Common myeloid progenitor, CD34-positive (primary cell): ENCODE measurements at regions not wholly inside any gene's neighbourhood (a gene's known extent, or its start where the extent isn't known, plus 50 kb on each side); places are given as distances from the start of the nearest gene placed in this dataset.

Source experiments
- CTCF ChIA-PET: fragments of 350-600 bp; sonication (Branson Sonifier 250); formaldehyde crosslinking; loops from one replicate; lab custom pipeline; 2021; ENCODE audit warnings: antibody characterized with exemption; lab: Charles Lee
- POLR2A ChIA-PET: fragments of 350-600 bp; sonication (Branson Sonifier 250); formaldehyde crosslinking; loops from one replicate; lab custom pipeline; 2021; ENCODE audit warnings: antibody characterized with exemption; lab: Charles Lee
- DNase-seq, 3 donors: peaks; one replicate each; pipeline versions ENCODE4 v3.0.0 to v3.0.0-alpha.2; 2013
- H3K27ac ChIP-seq, 2 experiments: 1 replicate in 1 of 2; 2 replicates in 1 of 2; pipeline ENCODE4 v1.7.0; 2013; ENCODE audit warnings: inconsistent platforms in 2 of 2, low read length in 2 of 2, mild to moderate bottlenecking in 2 of 2, low read depth in 1 of 2, moderate library complexity in 1 of 2; ENCODE audit not compliant: severe bottlenecking in 2 of 2, insufficient read depth in 1 of 2, poor library complexity in 1 of 2
- H3K27me3 ChIP-seq, 5 experiments: replicated peaks in 2 of 5; 1 replicate in 3 of 5; 2 replicates in 2 of 5; pipeline versions ENCODE4 v1.6.1 to v1.7.0; 2013; ENCODE audit warnings: low read length in 4 of 5, mild to moderate bottlenecking in 2 of 5, moderate library complexity in 2 of 5, inconsistent platforms in 1 of 5; ENCODE audit not compliant: insufficient read depth in 5 of 5, control insufficient read depth in 4 of 5
- H3K36me3 ChIP-seq, 4 experiments: 1 replicate in 2 of 4; 2 replicates in 2 of 4; pipeline versions ENCODE4 v1.6.1 to v1.7.0; 2013; ENCODE audit warnings: low read length in 3 of 4, control low read depth in 1 of 4, mild to moderate bottlenecking in 1 of 4; ENCODE audit not compliant: control insufficient read depth in 4 of 4, insufficient read depth in 4 of 4
- H3K4me1 ChIP-seq, 4 experiments: 1 replicate in 3 of 4; 2 replicates in 1 of 4; pipeline versions ENCODE4 v1.6.1 to v1.7.1; 2013; ENCODE audit warnings: low read length in 3 of 4, mild to moderate bottlenecking in 3 of 4, control low read depth in 1 of 4, inconsistent platforms in 1 of 4, moderate library complexity in 1 of 4; ENCODE audit not compliant: control insufficient read depth in 4 of 4, insufficient read depth in 4 of 4; ENCODE audit errors: control extremely low read depth in 1 of 4
- H3K4me3 ChIP-seq, 7 experiments: 1 replicate in 4 of 7; 2 replicates in 3 of 7; pipeline versions ENCODE4 v1.5.1 to v1.7.0; 2013; ENCODE audit warnings: mild to moderate bottlenecking in 7 of 7, low read length in 6 of 7, moderate library complexity in 6 of 7, inconsistent platforms in 2 of 7, low read depth in 2 of 7, control low read depth in 1 of 7; ENCODE audit not compliant: insufficient read depth in 4 of 7, control insufficient read depth in 1 of 7; ENCODE audit errors: extremely low read depth in 1 of 7
- H3K9me3 ChIP-seq, 5 experiments: 1 replicate in 4 of 5; 2 replicates in 1 of 5; pipeline versions ENCODE4 v1.6.1 to v1.7.1; 2013; ENCODE audit warnings: low read length in 4 of 5, mild to moderate bottlenecking in 2 of 5, inconsistent platforms in 1 of 5, low read depth in 1 of 5, moderate library complexity in 1 of 5; ENCODE audit not compliant: control insufficient read depth in 4 of 5, insufficient read depth in 2 of 5; ENCODE audit errors: control extremely low read depth in 1 of 5
- WGBS: methylation state at CpG from one replicate; pipeline ENCODE4 v1.1.5; 2013; ENCODE audit not compliant: insufficient coverage; 5-methylcytosine and 5-hydroxymethylcytosine counted together

DNA sequence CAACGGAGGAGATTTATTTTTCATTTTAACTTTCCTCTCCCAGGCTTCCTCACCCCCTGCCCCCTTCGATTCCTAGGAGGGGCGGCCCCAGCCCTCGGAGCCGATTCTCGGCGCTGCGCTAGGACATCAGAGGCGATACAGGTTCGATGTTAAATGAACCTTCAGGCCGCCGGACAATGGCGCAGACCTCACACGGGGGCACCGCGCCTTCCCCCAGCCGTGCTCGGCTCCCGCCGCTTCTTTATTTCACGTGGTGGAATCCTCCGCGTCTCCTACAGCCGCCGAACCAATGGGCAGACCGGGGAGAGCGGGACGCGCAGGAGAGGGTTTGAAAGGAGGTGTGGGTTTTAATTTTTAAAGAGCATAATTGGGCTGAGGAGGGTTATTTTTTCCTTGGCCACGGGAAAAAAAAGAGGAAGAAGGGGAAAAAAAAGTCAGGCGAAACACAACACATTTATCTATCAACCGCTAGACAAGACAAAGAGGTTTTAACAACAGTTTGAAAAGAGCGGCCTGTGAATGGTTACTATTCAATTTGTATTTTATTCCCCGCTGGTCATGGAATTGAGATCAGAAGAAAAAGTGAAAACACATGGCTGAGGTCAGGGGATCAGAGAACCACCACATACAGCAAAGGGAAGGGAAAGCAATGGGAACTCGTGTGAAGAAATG lies 126.8 kb downstream of the TMEM174 start:
- H3K36me3 ChIP-seq, result no peaks in the 10 kb centered on the region
- POLR2A ChIA-PET, result no interaction called here
- peaks cover 43 to 100% (median 86%) of the 10 kb centered on the region in 5 experiments for H3K27me3 ChIP-seq
- no peak overlapping the region for H3K4me3 ChIP-seq
- CTCF ChIA-PET, result no interaction called here
- WGBS, result 3% methylated on average over 22 of the region's 35 CpGs
- no peak overlapping the region for H3K27ac ChIP-seq
- peaks cover 0 to 16% (median 8%) of the 10 kb centered on the region in 4 experiments for H3K4me1 ChIP-seq
- peaks cover 0 to 11% (median 3%) of the 10 kb centered on the region in 5 experiments for H3K9me3 ChIP-seq
- peak in 1 of 3 donors; percentile 19 for DNase-seq

DNA sequence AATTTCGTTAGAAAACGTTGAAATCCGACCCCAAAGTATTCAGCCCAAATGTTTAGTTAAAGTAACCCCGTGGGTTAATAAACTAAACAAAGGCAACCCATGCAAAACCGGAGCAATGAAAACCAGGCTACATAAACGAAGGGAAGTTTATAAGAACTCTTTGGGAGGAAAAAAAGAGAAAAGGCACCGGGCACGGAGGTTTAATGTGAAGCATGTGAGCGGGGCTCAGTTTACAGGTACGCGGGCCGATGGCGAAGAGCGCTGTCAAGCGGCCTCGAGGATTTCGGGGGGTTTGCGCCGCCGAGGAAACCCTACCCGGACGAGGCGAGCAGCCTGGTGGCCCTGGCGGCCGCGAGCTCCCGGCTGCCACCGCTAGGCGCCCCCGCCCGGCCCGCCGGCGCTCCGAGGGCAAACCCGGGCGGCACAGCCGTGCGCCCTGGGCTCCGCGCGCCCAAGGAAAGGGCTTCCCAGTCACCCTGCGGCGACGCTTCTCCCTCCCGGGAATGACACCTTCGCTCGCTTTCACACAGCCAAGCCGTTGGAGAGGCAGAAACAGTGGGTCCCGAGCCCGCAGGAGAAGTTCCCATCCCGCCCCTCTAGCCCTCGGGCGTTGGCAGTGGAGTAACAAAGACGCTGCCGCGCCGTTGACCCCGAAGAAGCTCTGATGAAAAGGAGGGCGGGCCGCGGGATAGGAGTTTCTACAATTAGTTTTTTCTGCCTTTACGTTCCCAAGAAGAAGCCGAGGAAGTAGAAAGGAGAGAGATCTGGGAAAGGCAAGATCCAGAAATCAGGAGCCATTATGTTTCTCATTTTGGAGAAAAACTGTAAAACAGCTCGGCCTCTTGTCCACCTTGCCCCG lies 126.0 kb downstream of the TMEM174 start:
- Histone ChIP-seq H3K27me3 (peaks cover 40 to 100% (median 79%) of the 10 kb centered on the region in 5 experiments), H3K9me3 (peaks cover 0 to 8% (median 3%) of the 10 kb centered on the region in 5 experiments), H3K4me1 (peaks cover 0 to 16% (median 8%) of the 10 kb centered on the region in 4 experiments), H3K36me3 (no peaks in the 10 kb centered on the region), H3K4me3 (no peak overlapping the region), H3K27ac (no peak overlapping the region)
- CTCF ChIA-PET, result interaction anchor here (1.0 kb wide), 1 partner anchor 84 kb away, joined by 3 read pairs; no protein-coding TSS in a partner anchor
- POLR2A ChIA-PET, result no interaction called here
- WGBS, result 3% methylated on average over 56 of the region's 66 CpGs
- DNase-seq, result peak in 2 of 3 donors; percentile 54 to 61

DNA sequence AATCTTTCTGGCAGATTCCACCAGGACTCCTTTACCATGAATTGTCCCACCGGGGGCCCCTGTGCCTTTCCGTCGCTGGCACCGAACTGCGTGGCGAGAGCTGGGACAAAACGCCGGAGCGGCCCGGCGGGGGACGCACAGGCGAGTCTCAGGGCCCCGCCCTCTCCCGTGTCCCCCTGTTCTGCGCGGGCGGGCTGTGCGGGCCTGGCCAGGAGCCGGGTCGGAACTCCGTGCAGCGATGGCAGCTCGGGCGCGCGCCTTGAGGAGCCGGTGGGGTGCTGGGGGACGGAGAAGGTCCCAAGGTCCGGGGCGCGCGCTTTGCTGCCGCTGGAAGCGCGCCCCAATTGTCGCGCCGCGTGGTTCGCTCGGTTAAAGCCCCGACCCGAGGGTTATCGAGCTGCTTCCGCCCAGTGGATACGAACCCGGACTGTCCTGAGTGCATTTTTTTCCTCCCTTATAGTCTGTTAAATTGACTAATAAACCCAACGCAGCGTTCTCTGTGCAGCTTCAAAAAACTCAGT lies 125.3 kb downstream of the TMEM174 start:
- ChIA-PET POLR2A (no interaction called here), CTCF (interaction anchor here (1.0 to 1.2 kb wide), 2 partner anchors 83 to 153 kb away, joined by 3 to 4 read pairs; no protein-coding TSS in a partner anchor)
- peaks cover 0 to 8% (median 3%) of the 10 kb centered on the region in 5 experiments for H3K9me3 ChIP-seq
- H3K36me3 ChIP-seq, result no peaks in the 10 kb centered on the region
- DNase-seq, result no peak
- peaks cover 41 to 100% (median 79%) of the 10 kb centered on the region in 5 experiments for H3K27me3 ChIP-seq
- WGBS, result 4% methylated on average over 37 of the region's 50 CpGs
- no peak overlapping the region for H3K4me3 ChIP-seq
- H3K27ac ChIP-seq, result no peak overlapping the region
- peaks cover 0 to 11% (median 6%) of the 10 kb centered on the region in 4 experiments for H3K4me1 ChIP-seq

DNA sequence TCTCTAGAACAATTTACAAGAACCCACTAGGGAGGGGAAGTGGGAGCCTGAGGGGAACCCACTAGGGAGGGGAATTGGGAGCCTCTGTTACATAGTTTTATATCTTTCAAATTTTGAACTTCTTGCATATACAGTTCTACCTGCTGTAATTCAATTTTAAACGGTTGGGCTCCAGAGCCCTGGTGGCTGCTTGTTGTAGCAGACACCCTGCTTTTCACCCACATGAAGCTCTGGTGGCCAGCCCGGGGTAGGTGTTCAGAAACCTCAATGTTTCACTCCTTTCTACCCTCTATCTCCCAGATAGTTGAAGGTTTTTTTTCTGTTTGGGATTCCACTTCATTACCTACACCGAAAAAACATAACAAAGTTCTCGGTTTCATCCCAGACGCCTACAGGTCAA lies 124.4 kb downstream of the TMEM174 start:
- Histone ChIP-seq H3K4me1 (peaks cover 0 to 9% (median 6%) of the 10 kb centered on the region in 4 experiments), H3K27ac (no peak overlapping the region), H3K4me3 (no peak overlapping the region), H3K36me3 (no peaks in the 10 kb centered on the region), H3K27me3 (peaks cover 34 to 100% (median 83%) of the 10 kb centered on the region in 5 experiments), H3K9me3 (peaks cover 0 to 8% (median 0%) of the 10 kb centered on the region in 5 experiments)
- ChIA-PET POLR2A (no interaction called here), CTCF (interaction anchor here (1.2 to 1.5 kb wide), 2 partner anchors 154 to 160 kb away, joined by 3 to 4 read pairs; no protein-coding TSS in a partner anchor)
- no peak for DNase-seq
- 25% methylated on average over 2 of the region's 5 CpGs for WGBS

DNA sequence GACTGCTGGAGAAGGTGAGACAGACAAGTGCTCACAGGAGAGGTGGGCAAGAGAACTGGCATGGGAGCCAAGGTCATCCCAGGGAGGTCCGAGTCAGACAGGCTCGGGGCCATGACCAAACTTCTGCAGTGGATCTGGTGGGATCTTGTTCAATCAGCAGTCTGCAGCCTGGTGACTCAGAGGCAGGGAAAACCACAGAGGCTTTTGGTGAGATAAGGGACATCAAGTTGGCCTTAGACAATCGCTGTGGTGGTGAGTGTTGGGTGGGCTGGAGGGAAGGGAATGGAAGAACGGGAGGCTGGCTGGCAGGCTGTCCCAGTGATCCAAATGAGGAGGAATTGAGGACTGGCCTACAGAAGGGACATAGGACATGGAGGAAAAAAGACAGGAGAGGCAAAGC lies 123.8 kb downstream of the TMEM174 start:
- 0% methylated on average over 4 of the region's 4 CpGs for WGBS
- Histone ChIP-seq H3K4me3 (no peak overlapping the region), H3K9me3 (peaks cover 0 to 8% (median 0%) of the 10 kb centered on the region in 5 experiments), H3K4me1 (peaks cover 0 to 9% (median 6%) of the 10 kb centered on the region in 4 experiments), H3K36me3 (no peaks in the 10 kb centered on the region), H3K27ac (no peak overlapping the region), H3K27me3 (peaks cover 30 to 100% (median 79%) of the 10 kb centered on the region in 5 experiments)
- POLR2A ChIA-PET, result no interaction called here
- CTCF ChIA-PET, result interaction anchor here (1.5 kb wide), 1 partner anchor 161 kb away, joined by 3 read pairs; no protein-coding TSS in a partner anchor
- DNase-seq, result peak; percentile 60 to 77 (median 65)

DNA sequence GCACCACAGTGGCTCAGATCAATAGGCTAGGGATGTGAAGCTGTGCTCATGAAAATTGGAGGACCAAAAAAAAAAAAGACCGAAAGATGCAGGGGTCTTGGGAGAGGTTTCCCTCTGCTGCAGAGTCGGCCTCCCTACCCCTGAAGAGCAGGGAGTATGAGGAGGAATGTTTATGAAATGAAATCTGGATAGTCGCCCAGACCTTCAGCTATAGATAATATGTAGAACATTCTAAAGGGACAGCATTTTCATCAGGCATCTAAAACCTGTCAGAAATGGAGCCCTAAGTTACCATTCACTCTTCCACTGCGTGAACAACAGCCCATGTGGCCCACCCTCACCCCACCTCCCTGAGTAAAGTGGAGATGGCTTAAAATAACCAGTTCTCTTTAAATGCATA lies 122.9 kb downstream of the TMEM174 start:
- Histone ChIP-seq H3K27me3 (peaks cover 30 to 100% (median 79%) of the 10 kb centered on the region in 5 experiments), H3K9me3 (peaks cover 0 to 7% (median 0%) of the 10 kb centered on the region in 5 experiments), H3K36me3 (no peaks in the 10 kb centered on the region), H3K4me1 (peaks cover 0 to 9% (median 6%) of the 10 kb centered on the region in 4 experiments), H3K4me3 (no peak overlapping the region), H3K27ac (no peak overlapping the region)
- WGBS, result no CpG with 5 or more reads among the region's 4 CpGs
- POLR2A ChIA-PET, result no interaction called here
- CTCF ChIA-PET, result no interaction called here
- DNase-seq, result no peak
